Kidney (tissue), 13 donors: ENCODE measurements at regions not wholly inside any gene's neighbourhood (a gene's known extent, or its start where the extent isn't known, plus 50 kb on each side); places are given as distances from the start of the nearest gene placed in this dataset.

Experiments
- DNase-seq, 5 donors: peaks; one replicate each; pipeline ENCODE4 v3.0.0-alpha.2; 2013 to 2020
- FAIRE-seq: peaks from 2 replicates; lab custom pipeline; 2012; peaks lifted over from hg19 to GRCh38; lab: Jason Lieb, UNC
- H3K27ac ChIP-seq, 2 donors: one replicate each; pipeline ENCODE4 v1.7.0; 2013; ENCODE audit warnings: low read depth in 2 of 2, low read length in 2 of 2, inconsistent platforms in 1 of 2
- H3K27me3 ChIP-seq: one replicate; pipeline ENCODE4 v1.7.1; 2013; ENCODE audit warnings: low read length, inconsistent platforms; ENCODE audit not compliant: control insufficient read depth, insufficient read depth
- H3K36me3 ChIP-seq, 3 donors: one replicate each; pipeline versions ENCODE4 v1.7.0 to v1.7.1; 2013; ENCODE audit warnings: low read length in 3 of 3, control low read depth in 1 of 3, inconsistent platforms in 1 of 3; ENCODE audit not compliant: insufficient read depth in 3 of 3, control insufficient read depth in 2 of 3
- H3K4me1 ChIP-seq, 3 donors: one replicate each; pipeline versions ENCODE4 v1.7.0 to v1.7.1; 2013; ENCODE audit warnings: low read length in 3 of 3, inconsistent platforms in 1 of 3, low read depth in 1 of 3; ENCODE audit not compliant: control insufficient read depth in 2 of 3, insufficient read depth in 2 of 3
- H3K4me3 ChIP-seq, 3 donors: one replicate each; pipeline versions ENCODE4 v1.7.0 to v1.8.1; 2013; ENCODE audit warnings: low read length in 3 of 3, control low read depth in 1 of 3, inconsistent platforms in 1 of 3
- H3K9ac ChIP-seq, 3 donors: one replicate each; pipeline versions ENCODE4 v1.7.0 to v1.7.1; 2013; ENCODE audit warnings: low read length in 3 of 3, control low read depth in 1 of 3, inconsistent platforms in 1 of 3
- H3K9me3 ChIP-seq, 3 donors: one replicate each; pipeline versions ENCODE4 v1.7.0 to v1.7.1; 2013; ENCODE audit warnings: low read length in 3 of 3, control low read depth in 1 of 3, inconsistent platforms in 1 of 3; ENCODE audit not compliant: control insufficient read depth in 2 of 3, insufficient read depth in 1 of 3
- intact Hi-C: fragments of 100-400 bp; cut with DNase I; formaldehyde crosslinking; loops from one replicate; pipeline ENCODE4 v1.11.1; 2022
- TF ChIP-seq, protein P1 (sequence below): IDR thresholded peaks from 3 replicates; pipeline ENCODE4 v1.5.1; 2012; ENCODE audit warnings: mild to moderate bottlenecking, moderate library complexity, borderline replicate concordance; ENCODE audit not compliant: insufficient read depth; ENCODE audit errors: extremely low read depth
- donor health status: control.
- donor health status: control.
- donor health status: control.
- donor health status: control.
- donor health status: control.
- donor health status: DM: yes; HTN: yes; CAD: no.
- donor health status: Normal renal cell carcinoma (clear cell type).

- TF ChIP-seq, protein P1, sequence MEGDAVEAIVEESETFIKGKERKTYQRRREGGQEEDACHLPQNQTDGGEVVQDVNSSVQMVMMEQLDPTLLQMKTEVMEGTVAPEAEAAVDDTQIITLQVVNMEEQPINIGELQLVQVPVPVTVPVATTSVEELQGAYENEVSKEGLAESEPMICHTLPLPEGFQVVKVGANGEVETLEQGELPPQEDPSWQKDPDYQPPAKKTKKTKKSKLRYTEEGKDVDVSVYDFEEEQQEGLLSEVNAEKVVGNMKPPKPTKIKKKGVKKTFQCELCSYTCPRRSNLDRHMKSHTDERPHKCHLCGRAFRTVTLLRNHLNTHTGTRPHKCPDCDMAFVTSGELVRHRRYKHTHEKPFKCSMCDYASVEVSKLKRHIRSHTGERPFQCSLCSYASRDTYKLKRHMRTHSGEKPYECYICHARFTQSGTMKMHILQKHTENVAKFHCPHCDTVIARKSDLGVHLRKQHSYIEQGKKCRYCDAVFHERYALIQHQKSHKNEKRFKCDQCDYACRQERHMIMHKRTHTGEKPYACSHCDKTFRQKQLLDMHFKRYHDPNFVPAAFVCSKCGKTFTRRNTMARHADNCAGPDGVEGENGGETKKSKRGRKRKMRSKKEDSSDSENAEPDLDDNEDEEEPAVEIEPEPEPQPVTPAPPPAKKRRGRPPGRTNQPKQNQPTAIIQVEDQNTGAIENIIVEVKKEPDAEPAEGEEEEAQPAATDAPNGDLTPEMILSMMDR = no peak
- H3K4me3 ChIP-seq = no peak overlapping the region
- no peak overlapping the region for H3K9ac ChIP-seq
- H3K36me3 ChIP-seq = no peaks in the 10 kb centered on the region
- peaks cover 0 to 48% (median 7%) of the 10 kb centered on the region in 3 donors for H3K9me3 ChIP-seq
- DNase-seq (no peak), FAIRE-seq (no peak)
- no peaks in the 10 kb centered on the region for H3K27me3 ChIP-seq
- no peaks in the 10 kb centered on the region for H3K4me1 ChIP-seq
- intact Hi-C loops = no loop called here
- no peak overlapping the region for H3K27ac ChIP-seq
Measured at GRCh38 chr15:62264196-62264595, 99.1 kb upstream of the C2CD4B start.

DNA sequence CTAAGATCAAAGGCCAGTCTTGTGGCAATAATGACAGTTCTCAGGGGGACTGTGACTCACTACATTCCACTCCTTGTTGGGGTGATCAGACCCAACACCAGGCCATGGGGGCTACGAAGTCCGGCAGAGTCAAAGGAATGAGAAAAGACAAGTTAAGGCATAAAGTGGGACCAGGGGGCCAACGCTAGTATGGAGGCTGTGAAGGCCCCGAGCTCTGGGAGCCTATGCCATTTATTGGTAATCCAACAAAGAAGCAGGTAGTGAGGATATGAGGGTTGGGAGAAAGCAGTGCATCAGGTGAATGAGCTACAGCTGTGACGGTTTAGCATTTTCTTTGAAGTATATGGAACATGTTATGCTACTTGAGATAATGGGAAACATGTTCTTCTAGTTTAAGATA, 104.4 kb upstream of the C2CD4B start:
- Histone ChIP-seq H3K4me3 (no peak overlapping the region), H3K9me3 (peaks cover 0 to 34% (median 2%) of the 10 kb centered on the region in 3 donors), H3K36me3 (no peaks in the 10 kb centered on the region), H3K27me3 (no peaks in the 10 kb centered on the region), H3K4me1 (no peaks in the 10 kb centered on the region), H3K9ac (no peak overlapping the region), H3K27ac (no peak overlapping the region)
- FAIRE-seq (no peak), DNase-seq (no peak)
- TF ChIP-seq, protein P1 = no peak
- intact Hi-C loops = no loop called here

DNA sequence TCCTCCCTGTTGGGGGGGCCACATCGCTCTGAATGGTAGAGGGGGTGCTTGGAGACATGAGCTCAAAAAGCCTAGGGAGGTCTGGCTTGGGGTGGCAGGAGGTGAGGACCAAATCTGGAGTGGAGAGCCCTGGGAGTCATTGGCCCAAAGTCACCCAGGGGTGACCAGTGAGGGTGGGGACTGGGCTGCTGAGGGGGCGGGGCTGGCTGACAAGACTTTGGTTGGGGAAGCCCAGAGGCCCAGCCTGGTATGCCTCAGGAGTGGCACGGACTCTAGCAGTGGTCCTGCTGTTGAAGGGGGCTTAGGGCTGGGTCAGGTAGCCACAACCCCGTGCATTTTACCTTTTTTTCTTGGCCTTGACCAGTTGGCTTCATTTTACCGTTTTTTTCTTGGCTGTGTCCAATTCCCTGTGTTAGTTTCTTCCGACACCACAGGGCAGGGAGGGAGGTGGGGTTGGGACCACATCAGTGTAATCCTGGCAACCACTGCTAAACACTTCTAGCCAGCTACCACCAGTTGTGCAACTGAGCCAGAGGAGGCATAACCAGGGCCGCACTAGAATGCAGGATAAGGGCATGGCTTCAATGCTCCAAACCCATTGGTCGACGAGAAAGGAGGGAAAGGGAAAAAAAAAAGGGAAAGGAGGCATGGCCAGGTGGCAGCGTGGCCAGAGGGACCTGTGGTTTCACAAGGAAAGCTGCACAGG, 105.3 kb upstream of the C2CD4B start:
- no peak overlapping the region for H3K4me3 ChIP-seq
- no peaks in the 10 kb centered on the region for H3K36me3 ChIP-seq
- H3K4me1 ChIP-seq = no peaks in the 10 kb centered on the region
- no peak for FAIRE-seq
- no peak overlapping the region for H3K27ac ChIP-seq
- intact Hi-C loops = no loop called here
- H3K27me3 ChIP-seq = no peaks in the 10 kb centered on the region
- H3K9me3 ChIP-seq = peaks cover 0 to 34% (median 2%) of the 10 kb centered on the region in 3 donors
- DNase-seq = peak in 1 of 5 donors; percentile 65
- H3K9ac ChIP-seq = no peak overlapping the region
- TF ChIP-seq, protein P1 = no peak
